Hematopoietic multipotent progenitor cell treated with erythropoietin and hydrocortisone succinate and interleukin-3 and kit ligand, for 15 days (in vitro differentiated cells): ENCODE measurements at regions not wholly inside any gene's neighbourhood (a gene's known extent, or its start where the extent isn't known, plus 50 kb on each side); places are given as distances from the start of the nearest gene placed in this dataset.

Experiments used
- DNase-seq: peaks from one replicate; pipeline ENCODE4 v3.0.0-alpha.2; 2015; ENCODE audit warnings: low spot score

GRCh38 chr18:73315381-73315780, 447.6 kb upstream of the NETO1 start:
- no peak for DNase-seq

- no peak for DNase-seq
Observed at GRCh38 chr18:73313476-73313875, 445.7 kb upstream of the NETO1 start.

- DNase-seq, result no peak
Observed at GRCh38 chr18:73296686-73297085, 428.9 kb upstream of the NETO1 start.

- DNase-seq, result no peak
Observed at GRCh38 chr18:73292156-73292555, 424.4 kb upstream of the NETO1 start.

GRCh38 chr18:73288813-73289212, 421.0 kb upstream of the NETO1 start:
- DNase-seq, result no peak

GRCh38 chr18:73286584-73286983, 418.8 kb upstream of the NETO1 start:
- no peak for DNase-seq

- no peak for DNase-seq
Observed at GRCh38 chr18:73283788-73284187, 416.0 kb upstream of the NETO1 start.

- no peak for DNase-seq
Observed at GRCh38 chr18:73283032-73283431, 415.2 kb upstream of the NETO1 start.

- DNase-seq, result no peak
Observed at GRCh38 chr18:73279498-73279897, 411.7 kb upstream of the NETO1 start.

- no peak for DNase-seq
Observed at GRCh38 chr18:73274812-73275621, 407.2 kb upstream of the NETO1 start.

- DNase-seq, result no peak
Observed at GRCh38 chr18:73270920-73271634, 403.3 kb upstream of the NETO1 start.

GRCh38 chr18:73264562-73264921, 396.8 kb upstream of the NETO1 start:
- DNase-seq, result no peak

GRCh38 chr18:73261923-73262322, 394.1 kb upstream of the NETO1 start:
- no peak for DNase-seq

- no peak for DNase-seq
Observed at GRCh38 chr18:73261243-73261642, 393.5 kb upstream of the NETO1 start.

GRCh38 chr18:73258375-73259087, 390.7 kb upstream of the NETO1 start:
- DNase-seq, result no peak

GRCh38 chr18:73254564-73254963, 386.8 kb upstream of the NETO1 start:
- DNase-seq, result no peak

- DNase-seq, result no peak
Observed at GRCh38 chr18:73249030-73249429, 381.2 kb upstream of the NETO1 start.

GRCh38 chr18:73246763-73247162, 379.0 kb upstream of the NETO1 start:
- DNase-seq, result no peak

GRCh38 chr18:73245345-73245744, 377.6 kb upstream of the NETO1 start:
- no peak for DNase-seq

- DNase-seq, result no peak
Observed at GRCh38 chr18:73244401-73244800, 376.6 kb upstream of the NETO1 start.

GRCh38 chr18:73240899-73241298, 373.1 kb upstream of the NETO1 start:
- no peak for DNase-seq

GRCh38 chr18:73235921-73236320, 368.1 kb upstream of the NETO1 start:
- no peak for DNase-seq

GRCh38 chr18:73235491-73235890, 367.7 kb upstream of the NETO1 start:
- DNase-seq, result no peak
